Neural cell (in vitro differentiated cells): ENCODE measurements at regions not wholly inside any gene's neighbourhood (a gene's known extent, or its start where the extent isn't known, plus 50 kb on each side); places are given as distances from the start of the nearest gene placed in this dataset.
"Not testable (repeated sequence)": the region's sequence is repeated elsewhere in the genome, so short reads cannot be mapped to it uniquely, and the experiment has no call there.

Experiments
- CTCF ChIP-seq: fragments of 450-650 bp; IDR thresholded peaks from 2 replicates; pipeline ENCODE4 v1.5.1; 2014; ENCODE audit warnings: antibody characterized with exemption, mild to moderate bottlenecking, moderate library complexity; ENCODE audit not compliant: poor library complexity, severe bottlenecking
- EP300 ChIP-seq: fragments of 450-650 bp; conservative IDR thresholded peaks from 2 replicates; pipeline ENCODE4 v1.6.1; 2014; ENCODE audit warnings: antibody characterized with exemption, mild to moderate bottlenecking, moderate library complexity; ENCODE audit not compliant: poor library complexity, severe bottlenecking
- POLR2AphosphoS5 ChIP-seq: IDR thresholded peaks from 2 replicates; pipeline ENCODE4 v1.6.1; 2012
- TAF1 ChIP-seq: IDR thresholded peaks from 2 replicates; pipeline ENCODE4 v1.6.1; 2012; ENCODE audit warnings: low read depth

DNA sequence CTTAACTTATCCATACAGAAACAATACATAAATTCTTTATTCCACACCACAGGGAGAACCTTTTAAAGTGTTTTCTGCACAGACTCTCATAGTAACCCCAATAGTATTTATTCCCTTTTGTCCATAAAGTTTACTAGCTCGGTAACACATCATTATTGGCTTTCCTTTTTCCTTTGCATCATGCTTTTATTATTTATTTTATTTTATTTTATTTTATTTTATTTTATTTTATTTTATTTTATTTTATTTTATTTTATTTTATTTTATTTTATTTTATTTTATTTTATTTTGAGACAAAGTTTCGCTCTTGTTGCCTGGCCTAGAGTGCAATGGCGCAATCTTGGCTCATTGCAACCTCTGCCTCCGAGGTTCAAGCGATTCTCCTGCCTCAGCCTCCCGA lies 655.4 kb downstream of the VGLL3 start:
- TF ChIP-seq TAF1, CTCF, POLR2AphosphoS5, EP300: not testable (repeated sequence)
